ENCODE measurements at regions not wholly inside any gene's neighbourhood (a gene's known extent, or its start where the extent isn't known, plus 50 kb on each side); places are given as distances from the start of the nearest gene placed in this dataset.
A peak's percentile ranks its signal among the peaks of the same experiment; 100 is the strongest.

DNA sequence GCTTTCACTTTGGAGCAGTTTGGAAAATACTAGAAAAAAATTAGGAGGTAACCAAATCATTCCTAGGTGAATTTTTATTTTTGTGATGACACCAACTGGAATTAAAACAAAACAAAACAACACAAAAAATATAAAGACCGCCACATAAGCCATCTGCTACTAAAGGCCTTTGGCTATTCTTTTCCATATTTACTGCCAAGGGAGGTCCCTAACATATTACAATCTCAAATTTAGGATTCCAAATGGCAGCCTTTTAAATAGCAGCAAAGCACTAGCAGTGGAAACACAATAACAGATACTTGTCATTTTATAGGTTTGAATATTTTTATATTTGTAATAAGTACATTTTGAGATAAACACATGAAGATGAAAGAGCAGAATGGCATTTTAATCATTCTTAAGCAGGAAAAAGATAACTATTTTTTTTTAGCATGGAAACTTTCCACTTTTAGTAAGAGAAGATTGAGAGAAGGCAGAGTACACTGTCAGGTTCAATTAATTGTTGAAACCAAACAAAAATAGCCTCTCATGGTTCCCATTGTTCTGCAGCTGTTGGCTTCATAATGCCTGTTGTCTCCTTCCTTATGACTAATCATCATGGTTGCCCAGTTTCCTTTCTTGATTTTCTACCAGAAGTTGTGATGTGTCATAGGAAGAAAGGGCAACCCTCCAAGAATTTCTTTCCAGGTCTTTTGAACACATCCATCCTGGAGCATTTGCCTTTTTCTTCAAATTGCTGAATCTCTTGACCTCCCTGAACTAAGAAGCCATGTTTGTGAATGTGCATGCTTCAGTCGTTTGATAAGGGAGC lies 219.0 kb upstream of the EMCN start:
- DNase-seq (ENCODE audit: low read depth) = peak; percentile 67

DNA sequence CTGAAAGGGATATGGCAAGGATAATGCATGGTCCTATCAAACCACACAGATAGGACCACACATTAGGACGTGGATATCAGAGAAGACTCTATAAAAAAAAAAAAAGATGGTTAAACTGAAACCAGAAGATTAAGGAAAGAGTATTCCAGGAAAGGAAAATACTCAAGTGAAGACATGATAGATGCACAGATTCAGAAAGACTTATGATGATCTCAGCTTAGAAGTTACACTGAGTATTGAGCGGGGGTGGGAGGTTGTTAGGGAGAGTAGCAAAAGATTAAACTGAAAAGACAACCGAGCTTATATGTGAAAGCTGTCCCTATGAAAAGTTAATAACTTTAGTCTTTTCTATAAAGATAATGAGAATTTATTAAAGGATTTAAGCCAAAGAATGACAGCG lies 211.0 kb upstream of the EMCN start:
- no peak for DNase-seq (ENCODE audit: low read depth)

DNA sequence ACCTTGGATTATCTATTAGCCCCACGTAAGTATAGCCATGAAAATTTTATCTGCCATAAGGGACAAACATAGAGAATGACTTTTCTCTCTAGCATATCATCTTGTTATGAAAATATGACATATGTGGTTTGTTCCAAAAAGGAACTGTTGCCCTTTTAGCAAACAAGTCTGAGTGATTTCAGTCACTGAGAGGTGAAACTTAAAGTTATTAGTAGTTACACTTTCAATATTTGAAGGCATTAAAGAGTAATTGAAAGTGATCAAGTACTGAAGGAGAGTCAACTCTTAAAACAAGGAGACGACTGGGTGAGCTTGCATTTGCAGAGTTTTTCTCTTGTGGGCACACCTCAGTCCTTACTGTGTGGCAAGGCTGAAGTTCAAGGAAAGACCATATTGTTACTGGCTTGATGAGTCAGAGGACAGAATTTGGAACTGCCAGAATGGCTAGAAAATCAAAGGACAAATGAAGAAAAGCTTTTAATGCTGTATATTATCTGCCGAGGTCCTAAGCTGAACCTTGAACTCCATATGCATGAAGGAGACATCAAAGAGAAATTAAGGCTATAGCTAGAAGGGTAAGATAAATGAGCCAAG lies 205.1 kb upstream of the EMCN start:
- no peak for DNase-seq (ENCODE audit: low read depth)

DNA sequence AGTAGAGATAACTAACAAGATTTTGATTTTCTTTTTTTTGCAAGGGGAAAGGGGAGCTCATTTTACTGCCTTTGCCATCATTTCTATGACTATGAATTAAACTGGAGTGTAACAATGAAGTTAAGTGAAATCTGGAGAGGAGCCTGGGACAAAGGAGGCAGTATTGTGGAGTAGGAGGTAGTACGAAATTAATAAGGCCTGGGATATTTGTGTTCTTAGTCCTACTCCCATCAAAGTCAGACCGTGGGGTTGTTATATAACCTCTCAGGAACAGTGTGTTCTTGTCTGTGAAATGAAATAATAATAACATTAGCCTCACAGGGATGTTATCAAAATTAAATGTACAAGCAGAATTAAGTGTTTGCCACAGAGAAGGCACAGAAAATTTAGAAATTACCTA lies 204.3 kb upstream of the EMCN start:
- DNase-seq (ENCODE audit: low read depth) = no peak

DNA sequence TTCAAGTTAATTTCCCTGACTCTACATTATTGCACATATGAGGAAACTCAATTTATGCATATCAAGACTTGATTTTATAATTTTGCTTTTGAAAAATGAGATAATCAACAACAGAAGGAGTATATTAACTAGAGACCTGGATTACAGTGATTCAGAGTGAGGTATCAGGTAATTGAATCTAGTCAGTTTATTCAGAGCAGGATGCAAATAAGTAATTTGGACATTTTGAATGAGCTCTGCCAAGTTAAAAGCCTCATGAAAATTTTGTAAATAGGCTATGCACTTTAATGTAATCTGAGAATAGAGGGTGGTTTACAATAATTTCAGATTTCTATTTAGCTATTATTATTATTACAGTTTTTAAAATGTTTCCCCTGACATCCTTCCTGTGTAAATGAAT lies 203.7 kb upstream of the EMCN start:
- DNase-seq (ENCODE audit: low read depth) = no peak

DNA sequence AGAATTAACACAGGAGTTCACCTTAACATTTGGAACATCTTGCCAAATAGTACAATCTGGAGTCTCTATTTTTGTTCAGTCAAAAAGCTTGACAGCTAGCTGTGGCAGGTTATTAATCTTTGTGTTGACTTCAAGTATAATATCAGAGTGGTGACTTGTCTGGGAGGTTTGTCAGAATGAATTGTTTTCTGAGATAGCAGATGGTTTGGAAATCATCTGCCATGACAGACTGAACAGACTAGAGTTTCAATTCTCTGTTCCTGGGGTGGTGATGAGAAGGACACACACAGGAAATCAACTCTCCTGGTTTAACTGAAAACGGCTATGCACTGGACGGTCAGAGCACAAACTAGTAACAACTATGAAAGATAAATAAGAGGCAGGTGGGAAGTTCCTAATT lies 203.3 kb upstream of the EMCN start:
- DNase-seq (ENCODE audit: low read depth) = no peak

DNA sequence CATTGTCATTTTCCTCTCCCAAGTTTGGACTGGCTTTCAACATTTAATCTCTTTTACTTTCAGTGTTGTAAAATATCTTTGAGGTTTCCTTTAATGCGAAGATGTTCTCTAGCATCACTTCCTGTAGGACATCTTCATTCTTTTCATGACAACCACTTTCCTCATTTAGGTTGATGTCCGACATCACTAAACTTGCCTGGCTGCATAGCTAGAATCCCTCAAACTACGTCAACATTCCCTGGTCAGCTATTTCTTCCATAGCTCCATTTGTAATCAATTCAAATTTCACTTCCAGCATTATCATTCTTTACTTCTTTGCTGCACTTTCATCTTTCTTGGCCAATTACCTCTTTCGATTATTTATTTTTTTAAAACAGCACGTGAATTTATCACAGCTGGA lies 198.6 kb upstream of the EMCN start:
- DNase-seq (ENCODE audit: low read depth) = no peak

DNA sequence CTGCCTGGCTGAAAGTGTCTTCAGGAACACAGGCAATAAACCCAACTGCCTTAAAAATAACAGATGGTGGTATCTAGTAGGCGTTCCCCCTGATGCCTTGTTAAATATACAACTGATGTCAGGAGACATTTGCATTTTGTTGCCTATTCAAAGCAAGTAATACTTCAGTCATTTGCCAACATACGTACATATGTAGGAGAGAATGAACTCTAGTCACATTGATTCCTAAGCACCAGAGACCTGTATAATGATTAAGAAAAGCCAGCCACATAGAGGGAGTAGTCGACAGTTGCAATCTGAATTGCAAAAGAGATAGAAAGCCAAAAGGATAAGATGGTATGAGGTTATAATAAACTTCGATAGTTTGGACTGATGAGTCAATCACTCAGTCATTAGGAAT lies 191.0 kb upstream of the EMCN start:
- DNase-seq (ENCODE audit: low read depth) = no peak

DNA sequence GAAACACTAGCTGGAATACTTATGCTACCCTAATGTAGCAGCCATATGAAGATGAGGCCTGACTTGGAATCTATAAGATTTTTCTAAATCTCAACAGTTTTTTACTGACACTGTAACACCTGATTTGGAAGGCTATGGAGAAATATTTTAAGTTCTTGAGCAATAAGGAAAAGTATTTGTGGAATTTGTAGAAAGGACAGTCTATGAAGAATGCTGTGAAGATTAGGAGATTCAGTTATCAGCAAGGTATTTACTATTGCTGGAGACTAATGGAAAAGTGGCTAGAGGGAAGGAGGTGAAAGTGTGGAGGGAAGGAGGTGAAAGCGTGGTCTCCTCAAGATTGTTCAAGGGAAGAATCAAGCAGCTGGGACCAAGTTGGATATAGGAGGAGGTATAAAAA lies 190.0 kb upstream of the EMCN start:
- no peak for DNase-seq (ENCODE audit: low read depth)

DNA sequence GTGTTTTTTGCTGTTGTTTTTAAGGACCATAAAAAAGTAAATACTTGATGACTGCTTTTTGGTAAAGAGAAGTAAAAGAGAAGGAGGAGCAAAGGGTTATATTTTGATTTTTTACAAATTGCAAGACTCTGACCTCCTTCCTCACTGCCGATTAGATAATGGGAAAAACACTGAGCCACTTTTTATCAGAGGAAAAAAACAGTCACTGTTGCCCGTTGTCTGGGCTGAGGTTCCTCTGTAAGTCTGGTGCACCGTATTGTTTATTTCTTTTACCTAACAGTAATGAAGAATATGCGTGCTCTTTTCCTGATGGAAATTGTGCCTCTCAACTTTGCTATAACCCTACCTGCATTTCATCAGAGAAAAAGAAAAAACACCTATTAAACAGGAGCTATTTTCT lies 178.7 kb upstream of the EMCN start:
- no peak for DNase-seq (ENCODE audit: low read depth)

DNA sequence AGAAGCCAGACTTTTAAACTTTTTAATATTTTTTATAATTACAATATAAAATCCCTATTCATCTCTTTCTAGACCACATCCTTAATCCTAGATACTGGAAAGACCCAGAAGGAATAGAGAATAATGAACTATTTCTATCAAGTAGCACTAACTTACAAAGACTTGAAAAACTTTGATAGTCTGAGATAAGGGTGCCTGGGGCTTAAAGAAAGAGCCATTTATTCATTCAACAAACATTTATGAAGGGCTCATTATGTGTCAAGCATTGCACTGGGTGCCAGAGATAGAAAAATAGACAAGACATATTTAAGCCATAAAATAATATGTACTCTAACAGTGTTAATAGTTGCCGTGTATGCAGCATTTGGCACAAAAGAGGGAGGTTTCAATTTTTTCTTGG lies 178.0 kb upstream of the EMCN start:
- no peak for DNase-seq (ENCODE audit: low read depth)

DNA sequence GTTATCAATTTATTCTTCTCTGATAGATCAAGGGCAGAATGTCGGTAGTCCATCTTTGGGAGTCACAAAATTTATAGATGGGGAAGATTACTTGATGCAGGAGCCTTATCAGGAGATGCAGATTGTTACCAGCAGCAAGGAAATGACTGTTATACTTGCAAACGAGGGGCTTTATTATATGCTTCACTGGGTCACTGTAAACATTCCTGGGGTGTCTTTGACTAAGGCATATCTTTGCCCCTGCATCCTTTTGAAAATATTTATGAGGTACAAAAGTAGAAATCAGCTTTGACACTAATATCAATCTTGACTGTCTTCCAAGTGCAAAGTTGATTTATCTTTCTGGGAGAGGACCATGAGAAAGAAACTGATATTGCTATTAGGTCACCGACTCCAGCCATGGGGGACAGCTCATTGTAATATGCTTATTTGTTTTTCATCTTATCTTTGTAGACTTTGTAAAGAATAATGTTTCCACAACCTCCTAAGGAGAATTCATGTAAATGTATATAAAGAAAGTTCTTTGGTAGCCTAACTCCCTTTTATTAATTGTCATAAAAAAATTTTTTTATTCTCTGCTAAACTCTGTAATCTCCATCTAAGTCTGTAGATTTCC lies 177.3 kb upstream of the EMCN start:
- no peak for DNase-seq (ENCODE audit: low read depth)

DNA sequence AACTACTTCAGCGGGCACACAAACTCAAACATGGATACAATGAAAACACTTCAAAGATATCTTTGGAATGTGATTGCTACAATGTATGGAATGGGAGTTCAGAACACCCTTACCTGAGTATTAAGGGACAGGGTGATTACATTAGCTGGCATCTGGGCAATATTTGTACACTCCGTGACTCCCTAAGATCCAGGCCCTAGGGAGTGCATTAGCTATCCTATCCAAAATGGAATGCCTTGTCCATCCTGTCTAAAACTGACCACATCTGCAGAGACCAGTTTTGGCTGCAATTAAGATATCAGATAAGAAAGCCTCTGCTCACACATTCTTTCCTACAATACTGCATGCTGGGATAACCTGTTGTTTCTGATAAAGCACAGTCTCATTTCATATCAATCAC lies 176.6 kb upstream of the EMCN start:
- no peak for DNase-seq (ENCODE audit: low read depth)

DNA sequence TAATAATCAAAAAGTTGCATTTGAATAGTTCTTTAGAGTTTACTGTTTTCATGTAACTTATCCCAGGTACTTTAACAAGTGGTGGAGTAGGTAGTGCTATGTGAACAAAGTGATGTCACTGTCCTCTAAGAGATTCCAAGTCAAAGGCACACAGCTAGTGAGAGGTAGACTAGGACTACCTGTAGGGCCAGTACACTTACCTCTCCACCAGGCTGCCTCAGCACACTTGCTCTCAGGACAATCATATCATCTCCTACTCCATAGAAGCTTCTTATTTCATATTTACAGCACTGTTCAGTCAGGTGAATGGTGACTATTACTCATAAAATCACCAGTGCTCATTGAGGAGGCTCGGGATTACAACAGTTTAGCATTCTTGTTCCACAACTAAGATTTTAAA lies 173.0 kb upstream of the EMCN start:
- no peak for DNase-seq (ENCODE audit: low read depth)

DNA sequence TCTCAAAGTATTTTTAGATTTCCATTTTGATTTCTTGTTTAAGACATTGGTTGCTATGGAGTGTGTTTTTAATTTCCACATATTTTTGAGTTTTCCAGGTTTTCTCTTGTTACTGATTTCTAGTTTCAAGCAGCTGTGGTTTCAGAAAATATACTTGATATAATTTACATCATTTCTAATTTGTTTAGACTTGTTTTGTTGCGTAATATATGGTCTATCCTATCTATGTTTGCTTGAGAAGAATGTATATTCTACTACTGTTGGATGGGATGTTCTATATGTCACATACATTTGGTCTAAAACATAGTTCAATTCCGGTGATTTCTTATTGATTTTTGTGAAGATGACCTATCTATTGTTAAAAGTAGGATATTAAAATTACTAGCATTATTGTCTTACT lies 170.5 kb upstream of the EMCN start:
- DNase-seq (ENCODE audit: low read depth) = no peak

DNA sequence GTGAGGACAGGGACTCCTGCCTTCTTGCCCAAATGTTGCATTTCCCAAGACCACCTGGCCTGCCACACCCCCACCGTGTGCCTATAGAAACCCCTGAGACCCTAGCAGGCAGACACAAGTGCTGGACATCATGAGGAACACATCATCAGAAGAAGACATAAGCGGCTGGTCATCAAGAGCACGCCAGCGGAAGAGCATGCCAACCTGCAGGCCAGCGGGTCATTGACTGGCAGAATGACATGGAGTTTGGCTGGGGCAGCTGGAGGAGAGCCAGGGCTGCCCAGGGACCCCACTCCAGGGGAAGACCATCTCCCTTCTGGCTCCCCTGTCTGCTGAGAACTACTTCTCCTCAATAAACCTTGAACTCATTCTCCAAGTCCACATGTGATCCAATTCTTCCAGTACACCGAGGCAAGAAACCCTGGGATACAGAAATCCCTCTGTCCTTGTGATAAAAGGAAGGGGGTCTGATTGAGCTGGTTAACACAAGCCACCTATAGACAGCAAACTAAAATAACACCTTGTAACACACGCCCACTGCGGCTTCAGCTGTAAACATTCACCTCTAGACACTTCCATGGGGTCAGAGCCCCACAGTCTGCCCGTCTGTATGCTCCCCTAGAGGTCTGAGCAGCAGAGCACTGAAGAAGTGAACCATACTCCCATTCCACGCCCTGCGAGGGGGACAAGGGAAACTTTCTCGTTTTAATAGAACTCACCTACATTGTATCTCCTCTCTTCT lies 164.8 kb upstream of the EMCN start:
- no peak for DNase-seq (ENCODE audit: low read depth)

DNA sequence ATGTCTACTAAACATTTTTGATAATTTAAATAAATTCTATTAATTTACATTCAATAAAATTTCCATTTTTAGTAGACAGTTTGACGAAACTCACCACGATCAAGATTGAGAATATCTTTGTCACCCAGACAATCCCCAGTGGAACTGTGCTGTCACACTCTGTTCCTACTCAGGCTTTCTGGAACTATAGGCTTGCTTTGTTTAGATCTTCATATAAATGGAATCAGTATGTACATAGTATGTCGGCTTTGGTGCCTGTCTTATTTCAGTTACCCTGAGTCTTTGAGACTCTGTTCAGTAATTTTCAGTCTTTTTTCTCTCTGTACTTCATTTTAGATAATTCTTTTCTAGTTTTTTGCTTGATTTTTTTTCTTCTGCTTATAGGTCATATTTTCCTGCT lies 163.5 kb upstream of the EMCN start:
- no peak for DNase-seq (ENCODE audit: low read depth)

DNA sequence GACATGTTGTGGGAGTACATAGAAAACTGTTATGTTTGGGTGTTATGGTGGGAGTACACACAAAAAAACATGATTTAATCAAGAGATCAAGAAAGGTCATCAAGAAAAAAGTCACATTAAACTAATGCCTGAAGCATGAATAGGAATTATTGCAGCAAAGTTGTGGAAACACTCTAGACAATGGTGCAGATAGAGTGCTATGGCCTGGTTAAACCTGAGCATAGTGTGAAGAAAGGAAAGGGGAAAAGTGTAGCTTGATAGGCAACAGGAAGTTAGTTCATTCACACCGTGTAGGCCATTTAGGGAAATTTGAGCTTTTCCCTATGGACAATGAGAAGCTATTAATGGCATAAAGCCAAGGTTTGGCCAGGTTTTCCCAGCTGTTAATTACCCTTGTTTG lies 162.1 kb upstream of the EMCN start:
- DNase-seq (ENCODE audit: low read depth) = no peak

DNA sequence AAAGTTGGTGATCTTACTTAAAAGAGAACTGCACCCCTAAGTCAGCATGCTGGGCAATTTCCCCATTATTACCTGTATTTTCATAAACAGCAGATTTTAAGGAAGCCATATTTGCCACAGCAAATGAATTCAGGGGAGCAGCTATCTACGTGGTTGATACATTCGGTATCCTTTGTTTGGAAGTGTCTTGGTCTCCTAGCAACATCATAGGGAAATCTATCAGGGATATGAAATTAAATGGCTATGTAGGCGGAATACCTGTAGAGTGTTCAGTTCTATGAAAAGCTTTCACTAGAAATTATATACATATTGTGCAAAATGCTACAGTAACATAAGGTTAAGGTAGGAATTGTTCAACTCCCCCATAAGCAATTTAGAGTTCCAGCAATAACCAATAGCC lies 157.2 kb upstream of the EMCN start:
- no peak for DNase-seq (ENCODE audit: low read depth)

DNA sequence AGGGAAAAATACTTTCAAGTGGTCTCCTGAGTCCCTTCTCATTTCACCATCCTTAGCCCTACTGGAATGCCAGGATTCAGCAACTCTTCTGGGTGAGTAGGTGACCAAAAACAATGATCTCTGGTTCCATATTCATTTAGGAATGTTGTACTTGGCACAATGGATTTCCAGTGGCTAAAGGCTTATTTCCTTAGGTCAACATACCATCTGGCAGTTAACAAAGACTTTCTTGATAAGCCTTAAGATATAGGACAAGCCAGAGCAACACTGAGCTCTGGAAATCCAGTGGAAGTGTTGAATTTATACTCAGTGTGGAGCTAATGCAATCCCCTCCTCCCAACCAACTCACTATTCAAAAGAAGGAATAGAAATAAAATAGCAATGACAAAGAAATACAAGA lies 139.4 kb upstream of the EMCN start:
- DNase-seq (ENCODE audit: low read depth) = no peak

DNA sequence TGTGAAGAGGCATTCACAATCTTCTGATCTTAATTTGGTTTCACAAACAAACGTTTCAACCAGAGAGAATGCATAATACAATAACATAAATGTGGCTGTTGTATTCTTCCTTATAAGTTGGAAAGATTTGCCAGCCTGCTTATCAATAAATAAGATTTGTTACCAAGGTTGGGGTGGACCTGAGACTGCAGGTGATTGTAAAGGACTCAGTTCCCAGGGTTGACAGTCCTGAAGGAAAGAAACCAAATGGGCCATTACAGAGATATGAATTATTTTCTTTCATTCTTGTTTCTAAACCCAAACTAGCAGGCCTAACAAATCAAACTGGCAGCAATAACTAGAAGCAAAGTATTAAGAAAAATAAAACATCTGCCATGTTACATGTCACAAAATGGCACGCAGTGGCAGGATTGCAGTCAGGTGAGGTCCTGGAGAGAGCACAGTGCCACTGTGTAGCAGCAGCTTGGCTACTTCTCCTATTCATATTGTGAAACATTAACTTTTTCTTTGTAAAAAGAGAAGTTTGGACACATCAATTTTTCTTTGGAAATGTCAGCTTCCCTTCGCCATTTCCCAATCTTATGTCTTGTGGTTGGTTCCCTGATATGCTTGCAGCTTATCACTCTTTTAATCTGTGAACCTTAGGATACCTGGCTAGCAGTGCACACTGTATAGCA lies 133.8 kb upstream of the EMCN start:
- DNase-seq (ENCODE audit: low read depth) = no peak

DNA sequence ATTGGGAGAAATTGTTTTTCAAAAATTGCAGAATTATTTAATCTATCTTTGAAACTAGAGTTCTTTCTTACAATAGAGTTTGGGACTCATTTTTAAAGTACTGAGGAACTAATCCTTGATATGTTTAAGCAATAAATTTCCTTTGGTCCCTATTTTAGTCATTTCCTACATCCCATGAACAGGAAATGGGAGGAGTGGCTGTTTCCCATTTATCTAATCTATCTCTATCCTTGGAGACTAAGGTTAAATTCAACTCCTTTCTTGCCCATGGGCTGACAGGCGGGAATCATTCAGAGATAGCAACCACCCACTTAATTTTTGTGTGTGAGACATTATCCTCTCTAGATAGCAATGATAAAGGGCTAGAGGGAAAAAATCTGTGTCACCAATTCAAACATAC lies 131.6 kb upstream of the EMCN start:
- no peak for DNase-seq (ENCODE audit: low read depth)

DNA sequence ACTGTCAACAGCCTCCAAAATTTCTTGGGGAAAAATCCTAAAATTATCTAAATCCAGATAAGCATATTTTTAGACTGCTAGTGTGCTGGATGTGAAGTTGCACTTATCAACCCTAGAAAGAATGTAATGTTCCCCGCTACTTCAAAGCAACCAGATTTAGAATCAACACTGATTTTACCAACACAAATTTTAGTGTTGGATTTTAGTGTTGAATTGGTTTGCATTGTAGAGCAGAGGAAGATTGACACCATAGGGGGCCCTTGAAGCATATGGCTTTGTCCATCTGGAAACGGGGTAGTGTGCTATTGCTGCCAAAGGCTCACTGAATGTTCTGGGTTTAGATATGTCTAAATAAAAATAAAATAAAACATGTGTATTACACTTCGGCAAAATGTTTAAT lies 126.3 kb upstream of the EMCN start:
- no peak for DNase-seq (ENCODE audit: low read depth)
